Upper lobe of left lung (tissue), 6 donors: ENCODE measurements at regions not wholly inside any gene's neighbourhood (a gene's known extent, or its start where the extent isn't known, plus 50 kb on each side); places are given as distances from the start of the nearest gene placed in this dataset.

Source experiments
- ATAC-seq, 2 donors: fragments of 200-7000 bp; cut with Tn5 transposase; one replicate each; pipeline ENCODE4 v1.9.1; 2022; ENCODE audit warnings: mild to moderate bottlenecking in 2 of 2, moderate library complexity in 2 of 2; ENCODE audit not compliant: low FRiP score in 2 of 2
- DNase-seq, 2 donors: peaks; one replicate each; pipeline ENCODE4 v3.0.0-alpha.2; 2019 to 2020
- H3K27ac ChIP-seq, 4 donors: fragments of 200-600 bp; sonication (generic); one replicate each; pipeline ENCODE4 v1.5.1; 2016 to 2019
- H3K27me3 ChIP-seq, 4 donors: fragments of 200-600 bp; sonication (generic); one replicate each; pipeline ENCODE4 v1.5.1; 2017 to 2019
- H3K36me3 ChIP-seq, 4 donors: fragments of 200-600 bp; sonication (generic); one replicate each; pipeline ENCODE4 v1.5.1; 2016 to 2019
- H3K4me1 ChIP-seq, 4 donors: fragments of 200-600 bp; sonication (generic); one replicate each; pipeline ENCODE4 v1.5.1; 2018 to 2019
- H3K4me3 ChIP-seq, 4 donors: fragments of 200-600 bp; sonication (generic); one replicate each; pipeline ENCODE4 v1.5.1; 2017 to 2019; ENCODE audit warnings: mild to moderate bottlenecking in 2 of 4, moderate library complexity in 1 of 4
- H3K9me3 ChIP-seq, 4 donors: fragments of 200-600 bp; sonication (generic); one replicate each; pipeline ENCODE4 v1.5.1; 2018 to 2019
- EP300 ChIP-seq, 4 donors: sonication (generic); formaldehyde crosslinking; IDR thresholded peaks; one replicate each; pipeline ENCODE4 v1.5.1; 2017; ENCODE audit warnings: antibody characterized with exemption in 4 of 4, control low read depth in 2 of 4
- POLR2A ChIP-seq, 4 donors: fragments of 450-650 bp; IDR thresholded peaks; one replicate each; pipeline ENCODE4 v1.5.1; 2016 to 2017; ENCODE audit warnings: antibody characterized with exemption in 4 of 4, mild to moderate bottlenecking in 2 of 4
- POLR2AphosphoS5 ChIP-seq, 2 donors: sonication (generic); formaldehyde crosslinking; IDR thresholded peaks; one replicate each; pipeline ENCODE4 v1.5.1; 2017; ENCODE audit warnings: antibody characterized with exemption in 2 of 2
- WGBS, 2 donors: methylation state at CpG; one replicate each; pipeline ENCODE4 v1.1.5; 2017 to 2018; 5-methylcytosine and 5-hydroxymethylcytosine counted together
- TF ChIP-seq, protein P1 (sequence below), 6 experiments: fragments of 450-650 bp in 4 of 6; fragments of 200-600 bp in 2 of 6; sonication (generic) in 2 of 6; IDR thresholded peaks; one replicate each; pipeline ENCODE4 v1.5.1; 2016 to 2019; ENCODE audit warnings: antibody characterized with exemption in 6 of 6
- donor health status: DM: no; HTN: no; CAD: no; lungs with moderate emphysema.
- donor health status: DM: no; HTN: yes; CAD: no; lungs with severe emphysema.

DNA sequence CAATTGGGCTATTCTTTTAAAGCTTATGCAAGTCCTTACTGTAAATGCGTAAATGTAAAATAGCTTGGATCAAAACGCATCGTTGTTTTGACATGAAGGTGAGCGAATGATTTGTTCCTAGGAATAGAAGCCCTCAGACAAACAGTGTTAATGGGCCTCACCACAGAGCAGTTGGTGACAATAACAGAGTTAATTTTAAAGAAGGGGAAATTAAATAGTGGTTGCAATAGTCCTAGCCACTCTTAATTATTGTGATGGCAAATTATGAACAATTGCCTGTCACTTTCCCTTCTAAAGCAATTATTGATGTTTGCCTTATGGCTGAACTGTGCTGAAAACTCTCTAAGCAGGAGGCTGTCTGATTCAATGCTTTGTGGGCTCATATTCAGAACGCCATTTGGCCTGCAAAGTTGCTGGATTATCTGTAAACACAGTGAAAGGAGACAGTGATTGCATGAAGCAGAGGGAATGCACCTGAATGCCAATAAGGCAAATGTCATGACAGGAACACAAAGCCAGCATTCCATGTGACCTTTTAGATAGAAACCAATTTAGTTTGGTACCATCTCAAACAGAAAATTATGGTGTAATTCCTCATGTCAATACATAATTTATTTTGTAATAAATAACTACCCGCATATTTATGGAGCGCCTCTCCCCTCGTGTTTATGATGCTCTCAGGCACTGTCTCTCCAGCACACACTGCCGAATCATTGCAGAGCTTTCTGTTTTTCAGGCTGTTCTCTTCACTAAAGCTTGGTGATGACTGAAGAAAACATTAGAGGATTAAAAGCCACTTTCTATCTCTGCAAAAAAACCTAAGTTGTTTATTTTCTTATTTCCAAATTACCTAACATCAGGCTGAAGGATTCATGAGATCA lies 387.5 kb downstream of the HACE1 start:
- DNase-seq (no peak), ATAC-seq (no peak)
- H3K9me3 ChIP-seq = no peaks in the 10 kb centered on the region
- no peak overlapping the region for H3K4me3 ChIP-seq
- H3K36me3 ChIP-seq = no peaks in the 10 kb centered on the region
- WGBS, 2 donors = 66 to 74% methylated on average over 9 of the region's 9 CpGs
- no peaks in the 10 kb centered on the region for H3K4me1 ChIP-seq
- TF ChIP-seq EP300 (IDR thresholded peaks at IDR 0.05) (no peak), POLR2AphosphoS5 (IDR thresholded peaks at IDR 0.05) (no peak), POLR2A (IDR thresholded peaks at IDR 0.05) (no peak)
- TF ChIP-seq, protein P1, sequence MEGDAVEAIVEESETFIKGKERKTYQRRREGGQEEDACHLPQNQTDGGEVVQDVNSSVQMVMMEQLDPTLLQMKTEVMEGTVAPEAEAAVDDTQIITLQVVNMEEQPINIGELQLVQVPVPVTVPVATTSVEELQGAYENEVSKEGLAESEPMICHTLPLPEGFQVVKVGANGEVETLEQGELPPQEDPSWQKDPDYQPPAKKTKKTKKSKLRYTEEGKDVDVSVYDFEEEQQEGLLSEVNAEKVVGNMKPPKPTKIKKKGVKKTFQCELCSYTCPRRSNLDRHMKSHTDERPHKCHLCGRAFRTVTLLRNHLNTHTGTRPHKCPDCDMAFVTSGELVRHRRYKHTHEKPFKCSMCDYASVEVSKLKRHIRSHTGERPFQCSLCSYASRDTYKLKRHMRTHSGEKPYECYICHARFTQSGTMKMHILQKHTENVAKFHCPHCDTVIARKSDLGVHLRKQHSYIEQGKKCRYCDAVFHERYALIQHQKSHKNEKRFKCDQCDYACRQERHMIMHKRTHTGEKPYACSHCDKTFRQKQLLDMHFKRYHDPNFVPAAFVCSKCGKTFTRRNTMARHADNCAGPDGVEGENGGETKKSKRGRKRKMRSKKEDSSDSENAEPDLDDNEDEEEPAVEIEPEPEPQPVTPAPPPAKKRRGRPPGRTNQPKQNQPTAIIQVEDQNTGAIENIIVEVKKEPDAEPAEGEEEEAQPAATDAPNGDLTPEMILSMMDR (IDR thresholded peaks at IDR 0.05) = no peak
- no peaks in the 10 kb centered on the region for H3K27me3 ChIP-seq
- no peak overlapping the region for H3K27ac ChIP-seq

DNA sequence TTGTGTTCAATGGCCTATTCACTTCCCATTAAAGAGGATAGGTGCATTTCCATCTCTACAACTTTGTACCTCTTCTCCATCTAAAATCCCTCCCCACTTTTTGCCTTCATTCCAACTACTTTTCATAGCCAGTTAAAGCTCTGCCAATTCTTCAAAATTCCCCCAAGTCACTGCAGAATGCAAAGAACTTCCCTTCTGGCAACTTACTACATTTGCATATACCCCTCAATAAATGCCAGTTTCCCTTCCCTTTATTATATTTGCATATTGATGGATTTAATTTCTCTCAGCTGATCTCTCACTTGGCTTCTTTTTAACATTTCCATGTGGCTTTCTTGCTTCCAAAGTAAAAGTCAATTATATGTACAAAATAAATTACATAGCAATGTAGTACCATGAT lies 393.4 kb downstream of the HACE1 start:
- no peak for DNase-seq
- Histone ChIP-seq H3K27me3 (no peaks in the 10 kb centered on the region), H3K36me3 (no peaks in the 10 kb centered on the region), H3K27ac (no peak overlapping the region), H3K4me1 (peaks cover 0 to 6% (median 0%) of the 10 kb centered on the region in 4 donors), H3K4me3 (no peak overlapping the region), H3K9me3 (no peaks in the 10 kb centered on the region)
- TF ChIP-seq, protein P1 (IDR thresholded peaks at IDR 0.05) = no peak
- TF ChIP-seq EP300 (IDR thresholded peaks at IDR 0.05) (no peak), POLR2AphosphoS5 (IDR thresholded peaks at IDR 0.05) (no peak), POLR2A (IDR thresholded peaks at IDR 0.05) (no peak)
- no peak for ATAC-seq

DNA sequence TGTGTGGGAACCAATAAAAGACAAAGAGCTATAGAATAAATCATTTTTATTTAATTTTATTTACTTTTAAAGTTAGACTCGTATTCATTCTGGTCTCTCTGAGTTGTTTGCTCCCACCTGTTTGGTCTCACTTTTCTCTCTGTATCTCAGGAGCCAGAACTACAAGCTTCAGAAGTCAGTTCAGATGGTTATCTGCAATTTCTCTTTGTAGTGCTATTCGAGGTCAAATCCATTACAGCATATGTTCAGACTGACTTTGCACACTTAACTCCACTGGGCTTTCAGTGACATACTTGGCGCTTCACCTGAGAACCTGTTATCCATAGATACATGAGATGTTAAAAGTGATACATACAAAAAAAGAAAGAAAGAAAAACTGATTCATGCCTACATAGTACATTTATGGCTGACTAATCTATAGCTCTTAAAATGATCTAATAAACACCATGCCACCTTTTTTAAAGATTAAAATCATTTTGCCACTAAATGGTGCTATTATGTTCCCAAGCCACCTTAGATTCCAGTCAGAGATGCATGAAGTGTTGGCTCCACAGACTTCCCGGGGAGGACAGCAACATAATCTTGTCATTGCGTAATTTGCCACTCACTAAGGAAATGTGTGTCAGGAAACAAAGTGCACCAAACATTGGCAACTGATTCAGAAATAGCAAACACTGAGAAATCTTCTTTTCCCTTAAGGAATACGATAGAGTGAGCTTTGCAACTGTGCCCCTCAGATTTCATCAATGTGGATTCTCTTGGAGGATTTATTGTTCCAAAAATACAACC lies 396.7 kb downstream of the HACE1 start:
- no peaks in the 10 kb centered on the region for H3K36me3 ChIP-seq

DNA sequence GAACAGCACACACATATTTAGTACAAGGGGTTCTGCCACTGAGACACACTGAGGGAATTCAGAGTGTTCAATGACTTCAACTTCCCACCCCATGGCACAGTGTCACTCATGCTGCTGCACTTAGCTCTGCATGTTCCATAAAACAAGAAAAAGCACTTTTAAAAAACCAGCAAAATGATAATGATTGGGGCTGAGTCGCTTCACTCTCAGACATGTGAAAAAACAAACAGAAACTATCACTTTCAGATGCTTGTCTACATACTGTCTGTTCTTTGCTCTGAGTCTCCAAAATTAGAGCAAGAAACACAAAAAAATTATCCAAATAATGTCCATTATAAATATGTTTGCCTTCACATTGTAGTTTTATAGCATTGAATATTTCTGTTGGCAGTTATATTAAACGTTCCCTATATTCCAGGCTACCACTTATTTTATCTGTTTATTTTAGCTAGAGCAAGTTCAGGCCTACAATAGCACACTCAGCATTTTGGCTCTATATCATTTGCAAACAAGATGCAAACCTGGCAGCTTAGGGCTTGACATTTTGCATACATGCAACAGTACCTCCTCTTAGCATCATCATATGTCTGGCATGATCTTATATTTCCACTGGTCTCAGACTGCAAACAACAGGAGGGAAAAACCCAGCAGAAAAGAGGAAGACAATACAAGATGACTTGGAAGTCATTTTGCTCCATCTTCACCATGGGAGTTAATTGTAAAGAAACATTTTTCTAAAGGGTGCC lies 398.8 kb downstream of the HACE1 start:
- TF ChIP-seq EP300 (IDR thresholded peaks at IDR 0.05) = no peak
- no peak for TF ChIP-seq POLR2AphosphoS5 (IDR thresholded peaks at IDR 0.05)
- no peak for TF ChIP-seq POLR2A (IDR thresholded peaks at IDR 0.05)
- TF ChIP-seq, protein P1 (IDR thresholded peaks at IDR 0.05) = no peak
- no peaks in the 10 kb centered on the region for H3K9me3 ChIP-seq
- no peak for ATAC-seq
- H3K36me3 ChIP-seq = no peaks in the 10 kb centered on the region
- no peak overlapping the region for H3K27ac ChIP-seq
- no peaks in the 10 kb centered on the region for H3K27me3 ChIP-seq
- DNase-seq = no peak
- peaks cover 0 to 6% (median 0%) of the 10 kb centered on the region in 4 donors for H3K4me1 ChIP-seq
- H3K4me3 ChIP-seq = no peak overlapping the region
- 59 to 70% methylated on average over 2 of the region's 2 CpGs for WGBS, 2 donors

More for the DNA sequence above, 396.7 kb downstream of the HACE1 start:
- TF ChIP-seq POLR2A (IDR thresholded peaks at IDR 0.05) (no peak), POLR2AphosphoS5 (IDR thresholded peaks at IDR 0.05) (no peak), EP300 (IDR thresholded peaks at IDR 0.05) (no peak)
- TF ChIP-seq, protein P1 (IDR thresholded peaks at IDR 0.05) = no peak
- no peak for DNase-seq
- no peaks in the 10 kb centered on the region for H3K9me3 ChIP-seq
- no peak overlapping the region for H3K27ac ChIP-seq
- H3K27me3 ChIP-seq = no peaks in the 10 kb centered on the region
- H3K4me1 ChIP-seq = peaks cover 0 to 6% (median 0%) of the 10 kb centered on the region in 4 donors
- ATAC-seq = no peak
- H3K4me3 ChIP-seq = no peak overlapping the region
- WGBS, 2 donors = 38 to 41% methylated on average over 6 of the region's 6 CpGs
